ENCODE measurements at regions not wholly inside any gene's neighbourhood (a gene's known extent, or its start where the extent isn't known, plus 50 kb on each side); places are given as distances from the start of the nearest gene placed in this dataset.

DNA sequence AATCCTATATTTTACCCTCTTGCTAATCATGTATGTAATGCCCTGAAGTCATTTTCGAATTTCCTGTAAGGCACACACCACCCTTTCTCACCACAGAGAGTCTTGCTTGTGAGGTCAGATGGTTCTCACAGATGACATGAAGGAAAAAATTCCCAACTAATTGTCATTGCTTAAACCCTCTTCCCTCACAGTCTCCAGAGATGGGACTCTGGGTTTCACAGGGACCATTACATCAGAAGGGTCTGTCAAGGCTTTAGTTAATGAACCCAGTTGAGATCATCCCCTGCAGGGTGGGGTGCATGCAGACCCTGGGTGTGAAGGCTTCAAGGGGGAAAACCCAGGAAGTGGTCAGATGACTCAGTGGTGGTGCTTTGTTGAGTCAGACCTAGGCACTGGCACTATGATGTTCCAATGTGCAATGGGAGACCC lies 229.6 kb downstream of the BCAT1 start:
- Histone ChIP-seq H3K79me2 (no peaks in the 10 kb centered on the region), H3K27ac (no peak overlapping the region), H3K27me3 (ENCODE audit: control insufficient read depth, insufficient read depth, low read length) (no peaks in the 10 kb centered on the region), H3K9me3 (ENCODE audit: control insufficient read depth, low read length) (no peaks in the 10 kb centered on the region), H3K4me2 (ENCODE audit: low read length) (no peak overlapping the region), H3K9ac (no peak overlapping the region), H3K4me3 (ENCODE audit: low read depth, low read length) (no peak overlapping the region), H3K4me1 (no peaks in the 10 kb centered on the region), H3K36me3 (ENCODE audit: control insufficient read depth, insufficient read depth, low read length) (no peaks in the 10 kb centered on the region), H2AFZ (no peak overlapping the region)
- TF ChIP-seq, protein P1, sequence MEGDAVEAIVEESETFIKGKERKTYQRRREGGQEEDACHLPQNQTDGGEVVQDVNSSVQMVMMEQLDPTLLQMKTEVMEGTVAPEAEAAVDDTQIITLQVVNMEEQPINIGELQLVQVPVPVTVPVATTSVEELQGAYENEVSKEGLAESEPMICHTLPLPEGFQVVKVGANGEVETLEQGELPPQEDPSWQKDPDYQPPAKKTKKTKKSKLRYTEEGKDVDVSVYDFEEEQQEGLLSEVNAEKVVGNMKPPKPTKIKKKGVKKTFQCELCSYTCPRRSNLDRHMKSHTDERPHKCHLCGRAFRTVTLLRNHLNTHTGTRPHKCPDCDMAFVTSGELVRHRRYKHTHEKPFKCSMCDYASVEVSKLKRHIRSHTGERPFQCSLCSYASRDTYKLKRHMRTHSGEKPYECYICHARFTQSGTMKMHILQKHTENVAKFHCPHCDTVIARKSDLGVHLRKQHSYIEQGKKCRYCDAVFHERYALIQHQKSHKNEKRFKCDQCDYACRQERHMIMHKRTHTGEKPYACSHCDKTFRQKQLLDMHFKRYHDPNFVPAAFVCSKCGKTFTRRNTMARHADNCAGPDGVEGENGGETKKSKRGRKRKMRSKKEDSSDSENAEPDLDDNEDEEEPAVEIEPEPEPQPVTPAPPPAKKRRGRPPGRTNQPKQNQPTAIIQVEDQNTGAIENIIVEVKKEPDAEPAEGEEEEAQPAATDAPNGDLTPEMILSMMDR (IDR thresholded peaks at IDR 0.05) = no peak

DNA sequence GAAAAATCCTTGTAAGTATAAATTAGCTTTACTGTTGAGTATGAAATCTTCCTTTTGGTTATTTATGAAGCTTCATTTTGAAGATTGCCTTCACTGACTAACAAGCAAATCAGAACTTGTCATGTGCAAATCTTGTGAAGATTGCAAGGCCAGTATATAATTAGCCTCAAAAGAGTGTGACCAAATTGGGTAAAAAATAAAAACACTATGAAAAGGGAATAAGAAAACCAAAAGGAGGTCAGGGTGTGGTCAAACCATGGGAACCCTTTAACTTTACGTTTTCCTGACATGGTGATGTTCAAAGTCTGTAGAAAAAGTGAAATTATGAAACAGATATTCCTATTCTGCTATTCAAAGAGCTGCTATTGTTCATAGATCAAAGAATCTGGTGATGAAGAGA lies 230.3 kb downstream of the BCAT1 start:
- Histone ChIP-seq H3K4me2 (ENCODE audit: low read length) (no peak overlapping the region), H3K4me1 (no peaks in the 10 kb centered on the region), H3K36me3 (ENCODE audit: control insufficient read depth, insufficient read depth, low read length) (no peaks in the 10 kb centered on the region), H3K79me2 (no peaks in the 10 kb centered on the region), H3K27me3 (ENCODE audit: control insufficient read depth, insufficient read depth, low read length) (no peaks in the 10 kb centered on the region), H2AFZ (no peak overlapping the region), H3K4me3 (ENCODE audit: low read depth, low read length) (no peak overlapping the region), H3K9me3 (ENCODE audit: control insufficient read depth, low read length) (no peaks in the 10 kb centered on the region), H3K9ac (no peak overlapping the region), H3K27ac (no peak overlapping the region)
- TF ChIP-seq, protein P1 (IDR thresholded peaks at IDR 0.05) = no peak

DNA sequence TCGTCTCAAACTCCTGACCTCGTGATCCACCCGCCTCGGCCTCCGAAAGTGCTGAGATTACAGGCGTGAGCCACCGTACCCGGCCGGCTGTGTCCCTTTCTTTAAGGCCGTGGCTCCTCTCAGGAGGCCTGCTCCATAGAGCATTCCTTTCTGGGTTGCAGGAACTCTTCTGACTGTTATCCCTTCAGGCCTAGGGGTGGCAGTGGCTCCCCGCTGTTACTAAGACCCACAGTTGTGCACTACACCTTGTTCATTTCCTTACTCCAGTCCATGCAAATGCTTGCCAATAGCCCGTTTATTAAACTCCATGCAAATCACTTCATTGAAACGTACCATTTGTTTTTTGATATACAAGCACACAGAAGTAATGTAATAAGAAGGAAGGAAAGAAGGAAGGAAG lies 234.7 kb downstream of the BCAT1 start:
- H3K4me3 ChIP-seq (ENCODE audit: low read depth, low read length) = no peak overlapping the region
- no peaks in the 10 kb centered on the region for H3K9me3 ChIP-seq (ENCODE audit: control insufficient read depth, low read length)
- no peak overlapping the region for H3K4me2 ChIP-seq (ENCODE audit: low read length)
- H3K9ac ChIP-seq = no peak overlapping the region
- H3K27me3 ChIP-seq (ENCODE audit: control insufficient read depth, insufficient read depth, low read length) = no peaks in the 10 kb centered on the region
- TF ChIP-seq, protein P1 (IDR thresholded peaks at IDR 0.05) = no peak
- H3K4me1 ChIP-seq = no peaks in the 10 kb centered on the region
- no peaks in the 10 kb centered on the region for H3K36me3 ChIP-seq (ENCODE audit: control insufficient read depth, insufficient read depth, low read length)
- no peaks in the 10 kb centered on the region for H3K79me2 ChIP-seq
- H3K27ac ChIP-seq = no peak overlapping the region
- no peak overlapping the region for H2AFZ ChIP-seq

DNA sequence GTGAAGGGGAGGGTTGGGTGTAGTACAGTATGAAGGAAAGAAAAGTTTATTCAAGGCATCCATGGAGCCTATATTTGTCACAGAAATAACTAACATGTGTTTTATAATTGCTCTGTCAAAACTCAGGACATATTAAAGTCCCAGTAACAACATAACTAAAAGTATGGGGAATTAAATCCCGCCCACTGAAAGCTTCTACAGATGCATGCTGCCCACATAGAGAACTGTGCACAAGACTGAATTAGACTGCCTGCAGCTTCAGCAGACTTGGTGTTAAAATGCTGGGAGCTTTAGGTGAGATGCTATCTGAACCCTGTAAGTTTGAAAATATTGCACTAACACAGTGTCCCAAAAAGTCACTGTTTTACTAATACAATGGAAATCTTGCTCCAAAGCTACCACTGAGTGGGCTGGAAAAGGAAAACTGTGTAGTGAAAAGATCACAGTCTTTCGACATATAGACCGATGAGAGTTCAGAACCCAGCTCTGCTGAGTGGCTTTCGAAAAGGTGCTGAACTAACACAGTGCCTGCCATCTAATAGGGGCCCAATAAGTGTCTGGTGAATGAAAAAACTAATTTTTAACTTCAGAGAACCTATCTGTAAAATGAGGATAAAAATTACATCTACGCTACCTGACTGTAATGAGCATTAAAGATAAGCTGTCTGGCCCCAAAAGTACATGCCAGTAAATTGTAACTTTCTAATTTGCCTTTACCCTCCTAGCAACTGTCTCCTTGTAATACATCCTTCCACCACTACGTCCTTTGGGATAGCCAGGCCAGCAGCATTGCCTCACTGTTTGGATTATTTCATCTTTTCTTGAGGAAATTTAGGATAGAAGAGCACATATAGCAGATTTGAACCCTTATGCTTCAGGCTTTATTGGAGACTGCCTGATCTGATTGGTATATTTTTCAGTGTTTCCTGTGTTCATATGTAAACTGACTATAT lies 237.6 kb downstream of the BCAT1 start:
- H3K27me3 ChIP-seq (ENCODE audit: control insufficient read depth, insufficient read depth, low read length) = no peaks in the 10 kb centered on the region
- TF ChIP-seq, protein P1 (IDR thresholded peaks at IDR 0.05) = no peak
- no peak overlapping the region for H3K27ac ChIP-seq
- no peak overlapping the region for H2AFZ ChIP-seq
- no peak overlapping the region for H3K4me2 ChIP-seq (ENCODE audit: low read length)
- no peaks in the 10 kb centered on the region for H3K9me3 ChIP-seq (ENCODE audit: control insufficient read depth, low read length)
- no peaks in the 10 kb centered on the region for H3K79me2 ChIP-seq
- no peaks in the 10 kb centered on the region for H3K4me1 ChIP-seq
- no peak overlapping the region for H3K4me3 ChIP-seq (ENCODE audit: low read depth, low read length)
- H3K36me3 ChIP-seq (ENCODE audit: control insufficient read depth, insufficient read depth, low read length) = no peaks in the 10 kb centered on the region
- no peak overlapping the region for H3K9ac ChIP-seq

- Histone ChIP-seq H3K4me1 (no peaks in the 10 kb centered on the region), H3K4me3 (ENCODE audit: low read depth, low read length) (no peak overlapping the region), H3K4me2 (ENCODE audit: low read length) (no peak overlapping the region), H3K27me3 (ENCODE audit: control insufficient read depth, insufficient read depth, low read length) (no peaks in the 10 kb centered on the region), H3K9me3 (ENCODE audit: control insufficient read depth, low read length) (no peaks in the 10 kb centered on the region), H2AFZ (no peak overlapping the region), H3K36me3 (ENCODE audit: control insufficient read depth, insufficient read depth, low read length) (no peaks in the 10 kb centered on the region), H3K79me2 (no peaks in the 10 kb centered on the region), H3K27ac (no peak overlapping the region), H3K9ac (no peak overlapping the region)
- TF ChIP-seq, protein P1 (IDR thresholded peaks at IDR 0.05) = no peak
Observed at GRCh38 chr12:24709216-24709615, 239.7 kb downstream of the BCAT1 start.
